Stimulated activated CD8-positive, alpha-beta memory T cell treated with anti-CD3 and anti-CD28 coated beads, Interleukin-12 subunit alpha, Interleukin-12 subunit beta, amount 100 ng/mL, for 4 hours (primary cell): ENCODE measurements at regions not wholly inside any gene's neighbourhood (a gene's known extent, or its start where the extent isn't known, plus 50 kb on each side); places are given as distances from the start of the nearest gene placed in this dataset.
"Not testable (repeated sequence)": the region's sequence is repeated elsewhere in the genome, so short reads cannot be mapped to it uniquely, and the experiment has no call there.

Source experiments
- DNase-seq: peaks from one replicate; pipeline ENCODE4 v3.0.0-alpha.2; 2020; ENCODE audit warnings: low read depth

DNA sequence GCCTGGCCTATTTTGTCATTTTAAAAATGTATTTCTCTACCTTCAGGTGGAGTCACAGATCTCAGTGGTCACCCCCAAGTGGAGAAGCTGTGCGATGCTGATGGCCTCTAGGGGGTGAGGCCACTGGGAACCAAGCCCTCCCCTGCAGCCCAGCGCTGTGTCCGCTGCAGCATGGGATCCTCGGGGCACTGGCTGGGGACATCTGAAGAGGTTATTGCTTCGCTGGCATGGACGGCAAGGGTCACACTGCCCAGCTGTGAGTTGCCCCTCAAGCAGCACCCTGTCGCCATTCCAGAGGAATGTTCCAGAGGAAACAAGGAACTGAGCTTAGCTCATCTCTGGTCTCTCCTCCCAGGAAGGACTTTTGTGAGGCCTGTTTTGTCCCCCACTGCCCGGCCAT, 119.6 kb upstream of the S1PR3 start:
- DNase-seq = no peak

DNA sequence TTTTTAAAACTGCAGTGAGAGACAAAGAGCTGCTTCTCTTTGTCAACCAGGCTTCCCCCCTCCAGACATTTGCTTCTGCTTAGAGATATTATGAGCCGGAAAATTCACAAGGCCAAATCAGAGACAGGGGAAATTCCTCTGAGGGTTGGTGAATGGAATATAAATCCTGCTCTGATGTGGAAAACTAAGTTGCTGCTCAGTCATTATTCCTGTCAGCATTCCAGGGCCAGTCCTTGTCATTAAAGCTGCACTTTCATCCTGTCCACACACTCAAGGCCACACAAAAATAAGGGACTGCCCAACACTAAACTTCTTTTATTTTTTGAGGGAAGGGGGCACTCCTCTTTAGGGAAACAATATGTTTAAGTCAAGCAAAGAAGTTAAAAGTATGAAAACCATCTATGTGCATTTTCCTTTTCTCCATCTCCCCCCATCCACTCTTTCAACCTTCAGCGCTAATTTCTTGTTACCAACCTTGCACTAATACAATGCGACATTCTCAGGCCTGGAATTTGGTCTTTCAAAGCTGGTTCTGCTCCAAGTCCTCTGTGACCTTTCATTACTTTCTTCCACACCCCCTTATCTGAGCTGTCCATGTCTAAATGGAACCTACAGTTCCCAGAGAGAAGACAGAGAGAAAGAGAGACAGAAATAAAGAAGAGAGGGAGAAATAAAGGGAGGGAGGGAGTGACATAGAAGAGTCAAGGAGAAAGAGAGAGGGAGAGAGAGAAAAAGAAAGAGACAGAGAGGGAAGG, 118.9 kb upstream of the S1PR3 start:
- DNase-seq = no peak

DNA sequence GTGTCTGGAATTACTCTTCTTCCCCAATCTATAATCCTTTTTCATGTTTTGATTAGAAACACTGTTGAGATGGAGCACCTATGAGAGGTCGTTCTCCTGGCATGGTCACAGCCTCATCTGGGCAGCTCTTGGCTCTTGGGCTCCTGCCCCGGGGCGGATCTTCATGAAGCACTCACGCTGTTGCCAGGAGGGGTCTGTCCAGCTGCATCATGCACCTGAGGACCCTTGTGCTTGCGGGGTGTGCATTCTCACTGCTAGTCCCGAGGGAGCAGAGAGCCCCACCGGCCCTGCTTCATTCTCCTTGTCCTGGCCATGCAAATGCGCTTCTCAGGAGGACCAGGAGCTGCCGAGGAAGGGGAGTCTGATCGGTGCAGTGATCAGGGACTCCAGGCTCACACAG, 117.6 kb upstream of the S1PR3 start:
- no peak for DNase-seq

DNA sequence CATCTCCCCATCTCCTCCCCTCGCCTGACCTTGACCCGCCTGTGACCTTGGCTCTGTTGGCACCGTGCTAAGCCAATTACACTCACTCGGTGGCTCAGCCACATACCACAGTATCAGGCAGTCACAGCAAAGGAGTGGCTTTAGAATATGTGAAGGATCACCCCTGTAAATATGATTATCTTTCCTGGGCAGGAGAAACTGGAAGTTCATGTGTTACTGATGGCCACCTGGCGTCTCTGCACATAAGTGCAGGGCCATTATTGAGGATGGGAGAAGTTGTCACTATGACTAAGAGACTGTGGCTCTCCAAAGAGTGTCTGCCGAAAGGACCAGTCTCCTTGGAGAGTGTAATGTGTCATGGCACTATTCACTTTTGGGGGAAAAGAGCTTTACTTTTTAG, 116.9 kb upstream of the S1PR3 start:
- no peak for DNase-seq

DNA sequence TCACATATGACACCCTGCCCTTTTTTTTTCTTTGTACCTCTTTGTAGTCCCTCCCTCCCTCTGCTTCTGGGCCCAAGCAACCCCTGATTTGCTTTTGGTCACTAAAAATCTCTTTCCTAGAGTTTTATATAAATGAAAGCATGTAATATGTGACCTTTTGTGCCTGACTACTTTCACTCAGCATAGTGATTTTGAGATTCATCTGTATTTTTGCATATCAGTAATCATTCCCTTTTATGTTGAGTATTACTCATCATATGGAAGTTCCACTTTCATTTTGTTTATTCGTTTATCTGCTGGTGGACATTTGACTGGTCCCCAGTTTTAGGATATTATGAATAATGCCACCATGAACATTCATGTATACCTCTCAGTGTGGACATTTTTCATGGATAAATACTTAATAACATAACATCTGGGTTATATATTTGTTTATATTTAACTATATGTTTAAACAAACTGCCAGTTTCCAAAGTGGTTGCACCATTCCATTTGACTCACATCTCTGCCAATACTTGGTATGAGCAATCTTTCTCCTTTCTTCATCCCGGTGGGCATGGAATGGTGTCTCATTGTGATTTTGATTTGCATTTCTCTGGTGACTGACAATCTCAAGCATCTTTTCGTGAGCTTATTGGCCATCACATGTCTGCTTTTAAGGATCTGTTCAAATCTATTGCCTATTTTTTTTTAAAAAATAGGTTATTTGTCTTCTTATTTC, 115.7 kb upstream of the S1PR3 start:
- DNase-seq = no peak

DNA sequence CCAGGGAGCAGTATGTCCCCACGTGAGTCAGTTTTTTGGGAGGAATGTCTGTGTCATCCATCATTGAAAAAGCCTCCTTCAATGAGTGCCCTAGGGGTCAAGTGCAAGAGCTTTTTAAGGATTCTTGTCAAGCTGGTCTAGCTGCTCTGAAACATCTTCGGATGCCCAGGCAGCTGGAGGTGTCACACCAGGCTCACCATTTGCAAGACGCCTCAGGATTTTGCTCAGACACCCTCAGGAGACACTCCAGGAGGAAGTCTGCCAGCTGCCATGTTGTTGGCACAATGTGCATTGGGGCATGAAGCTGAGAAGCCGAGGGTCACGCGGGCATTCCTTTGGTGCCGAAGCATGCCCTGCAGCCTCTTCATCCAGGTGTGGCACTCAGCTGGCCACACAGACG, 111.1 kb upstream of the S1PR3 start:
- no peak for DNase-seq

DNA sequence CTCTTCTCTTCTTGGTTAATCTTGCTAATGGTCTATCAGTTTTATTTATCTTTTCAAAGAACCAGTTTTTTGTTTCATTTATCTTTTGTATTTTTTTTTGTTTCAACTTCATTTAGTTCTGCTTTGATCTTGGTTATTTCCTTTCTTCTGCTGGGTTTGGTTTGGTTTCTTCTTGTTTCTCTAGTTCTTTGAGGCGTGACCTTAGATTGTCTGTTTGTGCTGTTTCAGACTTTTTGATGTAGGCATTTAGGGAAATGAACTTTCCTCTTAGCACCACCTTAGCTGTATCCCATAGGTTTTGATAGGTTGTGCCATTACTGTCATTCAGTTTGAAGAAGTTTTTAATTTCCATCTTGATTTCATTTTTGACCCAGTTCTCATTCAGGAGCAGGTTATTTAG, 107.0 kb upstream of the S1PR3 start:
- not testable (repeated sequence) for DNase-seq

DNA sequence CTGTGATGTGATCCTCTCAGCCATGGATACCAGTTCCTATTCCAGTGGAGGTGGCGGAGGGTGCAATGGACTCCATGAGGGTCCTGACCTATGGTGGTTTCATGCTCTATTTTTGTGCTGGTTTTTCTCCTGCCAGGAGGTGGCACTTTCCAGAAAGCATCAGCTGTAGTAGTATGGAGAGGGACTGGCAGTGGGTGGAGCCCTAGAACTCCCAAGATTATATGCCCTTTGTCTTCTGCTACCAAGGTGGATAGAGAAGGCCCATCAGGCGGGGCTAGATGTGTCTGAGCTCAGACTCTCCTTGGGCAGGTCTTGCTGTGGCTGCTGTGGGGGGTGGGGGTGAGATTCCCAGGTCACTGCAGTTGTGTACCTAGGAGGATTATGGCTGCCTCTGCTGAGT, 104.5 kb upstream of the S1PR3 start:
- DNase-seq = not testable (repeated sequence)

DNA sequence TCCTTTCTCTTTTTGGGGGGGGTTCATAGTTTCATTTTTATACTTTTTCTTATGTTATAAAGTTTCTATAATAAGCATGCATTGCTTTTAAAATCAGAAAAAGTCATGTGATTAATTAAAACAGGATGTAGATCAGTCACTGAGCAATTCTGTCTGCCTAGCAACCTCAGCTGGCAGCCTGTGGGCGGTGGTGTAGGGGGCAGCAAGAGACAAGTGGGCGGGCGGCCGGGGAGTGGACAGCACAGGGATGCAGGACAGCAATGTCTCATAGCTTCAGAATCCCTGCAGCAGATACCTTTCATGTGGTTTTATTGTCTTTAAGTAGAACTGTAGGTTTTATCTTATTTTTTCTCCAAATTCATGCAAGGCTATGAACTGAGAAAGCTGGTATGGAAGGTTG, 101.9 kb upstream of the S1PR3 start:
- DNase-seq = no peak

DNA sequence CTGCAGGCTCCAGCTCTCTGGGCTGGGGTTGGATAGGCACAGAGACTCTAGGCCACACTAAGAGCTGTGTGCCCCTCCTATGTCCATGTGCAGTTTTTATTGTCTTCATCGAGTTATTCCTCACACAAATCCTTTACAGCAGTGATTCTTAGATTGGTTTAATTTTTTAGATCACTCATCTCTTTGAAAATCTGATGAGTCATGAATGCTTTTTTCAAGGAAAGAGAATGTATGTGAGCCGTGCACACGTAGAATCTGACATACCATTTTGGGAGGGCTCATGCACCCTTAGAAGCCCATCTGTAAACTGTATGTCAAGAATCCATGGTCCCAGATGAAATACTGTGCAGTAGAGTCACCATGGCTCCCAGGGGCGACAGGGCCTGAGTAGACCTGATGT, 100.7 kb upstream of the S1PR3 start:
- DNase-seq = no peak

DNA sequence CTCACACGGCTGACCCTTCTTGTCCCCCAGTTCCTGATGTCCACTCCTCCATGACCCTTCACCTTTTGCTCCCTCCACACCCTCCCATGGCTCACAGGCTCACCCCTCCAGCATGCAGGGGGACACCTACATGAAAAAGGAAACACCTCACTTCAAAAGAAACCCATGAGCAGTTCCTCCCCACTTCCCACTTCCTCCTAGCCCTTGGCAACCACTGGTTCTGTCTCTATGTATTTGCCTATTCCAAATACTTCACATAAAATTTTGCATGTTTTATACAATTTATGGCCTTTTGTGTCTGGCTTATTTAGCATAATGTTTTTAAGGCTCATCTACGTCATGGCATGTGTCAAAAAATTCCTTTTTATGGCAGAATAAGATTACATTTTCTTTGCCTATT, 100.2 kb upstream of the S1PR3 start:
- no peak for DNase-seq

DNA sequence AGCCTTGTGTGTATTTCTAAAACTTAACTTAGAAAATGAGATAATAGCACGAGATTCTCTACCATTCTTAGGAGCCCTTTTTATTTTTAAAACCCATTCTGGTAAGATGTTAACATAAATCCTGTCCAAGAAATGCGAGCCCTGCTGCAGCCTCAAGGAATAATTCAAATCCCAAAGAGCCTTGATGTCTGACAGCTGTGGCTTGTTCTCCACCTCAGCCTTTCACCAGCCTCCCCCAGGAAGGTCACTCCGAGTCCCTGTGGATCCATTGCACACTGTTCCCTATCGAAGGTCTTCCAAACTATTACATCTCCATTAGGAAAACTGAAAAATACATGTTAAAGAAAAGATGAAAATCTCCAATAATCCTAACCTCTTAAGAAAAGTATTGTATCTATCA, 98.5 kb upstream of the S1PR3 start:
- DNase-seq = no peak

DNA sequence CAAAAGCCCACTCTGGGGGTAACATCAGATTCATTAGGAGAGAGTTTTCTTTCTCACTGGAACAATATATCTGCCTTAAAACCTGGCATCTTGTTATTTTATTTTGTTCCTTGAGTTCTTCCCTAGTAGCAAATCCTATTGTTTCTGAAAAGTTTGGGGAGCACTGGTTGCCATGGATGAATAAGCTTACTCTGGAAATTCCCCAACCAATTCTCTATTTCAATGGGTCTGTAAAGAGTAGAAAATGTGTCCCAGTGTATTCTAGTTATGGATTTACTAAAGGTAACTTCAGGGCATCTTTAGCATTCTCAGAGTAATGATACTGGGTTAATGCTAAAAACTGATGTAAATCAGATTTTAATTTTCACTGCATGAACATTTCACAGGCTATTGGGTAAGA, 94.2 kb upstream of the S1PR3 start:
- no peak for DNase-seq

DNA sequence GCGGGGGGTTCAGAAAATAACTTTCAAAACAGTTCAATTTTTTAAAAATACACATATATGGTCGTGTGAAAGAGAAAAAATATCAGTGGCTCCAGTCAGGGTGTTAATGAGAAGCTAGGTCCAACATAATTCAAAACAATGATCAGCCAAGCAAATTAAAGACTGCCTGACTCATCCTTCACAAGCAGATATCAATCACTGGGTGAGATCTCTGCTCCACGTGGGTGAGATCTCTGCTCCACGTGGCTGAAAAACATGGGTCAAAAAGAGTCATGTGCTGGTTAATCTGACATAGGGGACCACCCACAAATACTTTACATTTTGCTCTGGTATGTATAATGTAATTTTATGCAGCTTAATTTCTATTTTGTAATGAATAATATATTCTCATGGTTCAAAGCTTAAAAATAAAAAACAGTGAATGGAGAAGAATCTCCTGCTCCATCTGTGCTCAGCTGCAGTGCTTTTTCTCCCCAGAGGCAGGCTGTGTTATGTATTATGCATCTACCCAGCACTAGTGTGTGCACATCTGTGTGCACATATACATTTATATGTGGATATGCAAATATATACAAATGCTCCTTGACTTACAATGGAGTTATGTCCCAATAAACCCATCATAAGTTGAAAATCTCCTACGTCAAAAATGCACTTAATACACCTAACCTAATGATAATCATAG, 93.1 kb upstream of the S1PR3 start:
- no peak for DNase-seq

DNA sequence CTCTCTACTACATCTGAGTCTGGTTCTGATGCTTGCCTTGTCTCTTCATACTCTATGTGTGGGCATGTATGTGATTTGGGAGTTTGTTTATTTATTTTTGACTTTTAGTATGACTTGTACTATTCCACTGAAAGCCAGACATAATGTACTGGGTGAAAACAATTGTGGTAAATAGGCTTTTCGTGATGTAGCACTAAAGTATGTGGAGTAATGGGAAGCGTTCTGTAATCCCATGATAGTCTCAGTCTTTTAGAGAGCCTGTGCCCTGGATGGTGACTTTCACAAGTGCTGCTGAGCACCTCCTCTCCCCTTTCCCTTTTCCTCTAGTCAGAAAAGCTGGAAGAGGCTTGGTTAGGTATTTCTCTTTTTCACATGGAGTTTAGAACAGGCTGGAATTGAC, 85.8 kb upstream of the S1PR3 start:
- DNase-seq = no peak

DNA sequence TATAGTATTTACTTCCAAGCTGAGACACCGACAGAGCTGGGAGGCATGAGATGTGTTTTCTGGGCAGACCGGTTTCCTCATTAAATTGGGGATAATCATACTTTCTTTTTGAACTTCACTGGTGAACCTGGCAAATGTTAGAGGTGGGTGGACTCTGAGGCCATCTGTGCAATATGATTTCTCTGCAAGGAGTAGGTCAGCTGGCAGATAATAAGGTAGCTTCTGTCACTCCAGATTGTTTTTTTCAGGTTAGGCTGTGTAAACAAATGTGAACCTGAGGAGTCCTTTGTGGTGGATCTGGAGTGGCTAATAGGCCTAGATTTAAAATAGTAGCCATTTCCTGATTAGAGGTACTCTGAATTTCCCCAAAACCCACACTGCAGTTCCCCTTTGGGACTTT, 75.4 kb upstream of the S1PR3 start:
- no peak for DNase-seq

DNA sequence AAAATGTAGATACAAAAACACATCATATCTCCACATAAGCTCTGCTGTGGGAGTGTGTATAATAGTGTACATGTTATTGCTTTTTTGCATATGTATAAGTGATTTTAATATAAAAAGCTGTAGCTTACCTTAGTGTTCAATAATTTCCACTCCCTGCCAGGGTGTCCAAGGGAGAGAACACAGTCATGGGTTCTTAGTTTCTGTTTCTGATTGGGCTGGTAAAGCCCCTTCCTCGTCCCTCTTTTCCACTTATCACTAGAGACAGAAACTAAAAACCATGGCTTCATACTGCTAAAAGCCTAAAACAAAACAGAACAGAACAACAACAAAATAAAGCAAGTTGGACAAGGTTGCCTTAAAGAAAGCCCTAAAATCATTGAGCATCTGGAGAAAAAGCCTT, 74.4 kb upstream of the S1PR3 start:
- DNase-seq = no peak

DNA sequence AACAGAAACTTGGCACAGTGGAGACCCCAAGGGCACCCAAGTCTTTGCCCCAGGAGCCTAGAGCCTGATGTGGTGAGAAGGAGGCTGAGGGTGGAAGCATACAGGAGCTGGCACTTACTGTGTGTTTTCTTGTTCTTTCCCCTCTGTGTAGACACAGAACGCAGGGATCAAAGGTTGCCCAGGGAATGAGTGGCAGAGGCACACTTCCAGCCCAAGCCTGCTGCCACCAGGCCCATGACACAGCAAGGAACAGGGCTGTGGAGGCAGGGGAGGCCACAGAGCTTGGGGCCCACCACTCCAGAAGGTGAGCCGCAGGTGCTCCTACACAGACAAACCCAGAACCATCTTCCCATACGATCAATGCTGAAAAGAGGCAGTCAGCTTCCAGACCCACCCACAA, 73.9 kb upstream of the S1PR3 start:
- no peak for DNase-seq

DNA sequence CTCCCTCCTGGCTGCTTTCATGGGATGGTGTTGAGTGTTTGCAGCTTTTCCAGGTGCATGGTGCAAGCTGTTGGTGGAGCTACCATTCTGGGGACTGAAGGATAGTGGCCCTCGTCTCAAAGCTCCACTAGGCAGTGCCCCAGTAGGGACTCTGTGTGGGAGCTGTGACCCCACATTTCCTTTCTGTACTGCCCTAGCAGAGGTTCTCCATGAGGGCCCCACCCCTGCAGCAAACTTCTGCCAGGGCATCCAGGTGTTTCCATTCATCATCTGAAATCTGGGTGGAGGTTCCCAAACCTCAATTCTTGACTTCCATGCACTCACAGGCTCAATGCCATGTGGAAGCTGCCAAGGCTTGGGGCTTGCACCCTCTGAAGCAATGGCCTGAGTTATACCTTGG, 72.7 kb upstream of the S1PR3 start:
- not testable (repeated sequence) for DNase-seq

DNA sequence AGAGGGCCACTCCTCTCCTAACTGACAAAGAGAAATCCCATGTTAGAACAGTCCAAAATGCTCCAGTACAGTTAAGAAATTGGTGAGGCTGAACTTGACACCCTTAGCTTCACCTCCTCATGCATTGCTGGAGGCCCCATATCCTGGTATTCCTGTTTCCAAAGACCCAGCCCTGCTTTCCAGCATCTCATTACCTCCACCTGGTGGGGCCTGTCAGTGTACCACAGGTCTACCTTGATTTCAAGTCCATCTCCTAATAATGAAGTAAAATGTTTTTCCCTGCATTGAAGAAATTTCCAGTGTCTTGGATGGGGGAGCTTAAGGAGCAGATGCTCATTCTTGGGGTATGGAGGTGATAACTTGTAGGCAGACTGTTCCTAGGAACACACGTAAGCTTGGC, 70.6 kb upstream of the S1PR3 start:
- no peak for DNase-seq

DNA sequence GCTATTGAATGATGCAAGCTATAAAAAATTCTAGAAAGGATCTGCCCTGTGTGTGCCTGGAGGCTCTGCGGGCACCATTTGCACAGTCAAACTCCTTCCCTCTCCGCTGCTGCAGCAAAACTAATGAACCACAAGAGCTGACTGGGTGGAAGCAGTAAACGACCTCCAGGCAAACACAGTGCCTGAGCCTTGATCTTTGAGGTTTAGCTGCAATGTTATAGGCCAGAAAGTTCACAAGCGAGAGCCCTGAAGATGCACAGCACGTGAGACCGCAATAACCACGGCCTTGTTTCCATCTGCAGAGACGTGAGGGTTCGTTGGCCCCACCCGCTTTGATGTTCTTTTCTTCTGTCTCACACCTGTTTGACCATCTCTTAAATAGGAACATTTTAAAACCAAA, 69.2 kb upstream of the S1PR3 start:
- DNase-seq = peak; percentile 16

DNA sequence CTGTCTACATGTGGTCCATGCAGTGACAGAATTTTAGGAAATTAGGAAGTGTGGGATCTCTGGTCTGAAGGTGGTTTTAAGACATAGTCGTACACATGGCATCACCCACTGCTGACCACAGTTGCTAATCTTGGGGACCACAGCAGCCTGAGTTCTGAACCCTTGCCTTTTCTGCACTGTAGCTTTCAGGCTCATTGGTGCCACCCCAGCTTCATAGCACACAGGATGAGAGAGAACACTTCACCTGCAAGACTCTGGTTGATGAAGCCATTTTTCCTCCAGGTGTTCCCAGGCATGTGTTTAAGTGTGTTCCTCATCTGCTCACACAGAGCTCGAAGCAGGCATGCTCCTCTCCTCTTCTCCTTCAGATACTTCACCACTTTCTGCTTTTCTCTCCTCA, 68.2 kb upstream of the S1PR3 start:
- DNase-seq = no peak

DNA sequence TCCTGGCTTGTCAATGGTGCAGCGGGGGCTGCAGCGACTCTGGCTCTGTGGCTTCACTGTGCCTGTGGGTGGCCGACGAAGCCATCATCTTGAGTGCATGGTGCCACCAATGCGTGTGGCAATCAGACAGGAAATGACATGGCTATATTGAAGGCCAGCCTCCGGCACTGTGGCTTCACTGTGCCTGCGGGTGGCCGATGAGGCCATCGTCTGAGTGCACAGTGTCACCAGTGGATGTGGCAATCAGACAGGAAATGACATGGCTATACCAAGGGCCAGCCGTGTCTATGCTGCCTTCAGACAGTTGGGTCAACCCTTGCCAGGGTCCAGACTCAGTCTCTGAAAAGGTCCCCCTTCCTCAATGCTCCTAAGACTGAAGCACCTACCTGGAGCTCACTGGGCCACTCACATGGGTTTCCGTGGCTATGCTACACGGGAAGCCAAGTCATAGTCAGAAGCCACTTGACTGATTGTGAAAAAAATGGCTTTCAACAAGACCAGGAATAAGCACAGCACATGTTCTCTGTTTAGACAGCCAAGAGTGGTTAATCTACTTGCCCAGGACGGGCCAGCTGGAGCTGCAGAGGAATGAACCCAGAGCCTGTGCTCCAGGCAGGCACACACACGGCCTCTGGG, 67.5 kb upstream of the S1PR3 start:
- DNase-seq = no peak
